ENCODE measurements at regions not wholly inside any gene's neighbourhood (a gene's known extent, or its start where the extent isn't known, plus 50 kb on each side); places are given as distances from the start of the nearest gene placed in this dataset.

DNA sequence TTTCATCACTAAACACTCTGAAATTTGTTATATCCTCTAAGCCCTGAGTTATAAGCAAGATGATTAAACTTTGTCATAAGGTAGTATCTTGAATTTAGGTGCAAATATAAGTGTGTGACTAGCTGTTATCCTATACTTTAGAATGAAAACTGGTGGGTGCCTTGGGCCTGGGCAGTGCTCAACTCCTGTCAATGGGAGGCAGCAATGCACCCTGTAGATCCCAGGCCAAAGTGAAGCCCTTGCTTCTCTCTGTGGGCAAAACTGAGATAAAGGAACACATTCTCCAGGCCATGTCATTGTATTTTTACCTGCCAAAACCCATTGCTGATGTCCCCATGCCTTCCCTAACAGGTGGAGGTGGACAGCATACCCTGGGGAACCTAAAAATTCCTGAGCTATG, 525.2 kb downstream of the TNS1 start:
- no peak for DNase-seq

GRCh38 chr2:217475791-217476190, 527.0 kb downstream of the TNS1 start:
- DNase-seq, result no peak

DNA sequence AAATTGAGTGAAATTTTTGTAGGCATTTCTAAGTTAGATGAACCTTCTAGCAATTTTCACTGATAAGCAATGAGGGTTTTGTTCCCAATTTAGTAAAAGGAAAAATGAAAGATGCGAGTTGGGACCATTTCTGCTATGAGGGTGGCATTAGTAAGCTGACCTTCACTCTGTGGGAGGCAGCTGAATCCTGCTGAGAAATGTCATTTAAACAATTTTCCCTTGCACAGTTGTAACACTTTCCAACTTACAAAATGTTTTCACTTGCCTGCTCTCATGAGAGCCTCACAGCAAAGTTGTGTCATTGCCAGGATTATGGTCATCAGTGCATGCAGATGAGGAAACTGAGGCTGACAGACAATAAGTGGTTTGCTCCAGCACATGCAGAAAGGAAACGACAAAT, 527.7 kb downstream of the TNS1 start:
- no peak for DNase-seq

DNA sequence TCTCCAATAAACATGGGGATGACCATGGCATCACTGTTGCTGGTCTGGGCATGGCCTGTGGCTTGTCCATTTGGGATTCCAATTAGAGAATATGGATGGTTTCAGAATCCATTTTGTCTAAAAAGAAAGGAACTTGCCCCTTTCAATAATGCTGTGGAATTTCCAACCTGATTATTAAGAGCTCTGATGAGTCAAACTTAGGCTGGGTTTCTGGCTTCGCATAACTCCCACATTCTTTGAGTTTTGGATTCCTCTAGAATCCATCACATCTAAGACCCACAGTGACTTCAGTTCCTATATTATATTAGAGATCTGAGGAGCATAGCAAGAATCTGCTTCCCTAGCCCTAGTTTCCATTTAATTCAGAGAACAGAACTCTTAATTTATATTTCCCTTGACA, 531.5 kb downstream of the TNS1 start:
- DNase-seq, result no peak

GRCh38 chr2:217469203-217469810, 533.5 kb downstream of the TNS1 start:
- DNase-seq, result no peak

DNA sequence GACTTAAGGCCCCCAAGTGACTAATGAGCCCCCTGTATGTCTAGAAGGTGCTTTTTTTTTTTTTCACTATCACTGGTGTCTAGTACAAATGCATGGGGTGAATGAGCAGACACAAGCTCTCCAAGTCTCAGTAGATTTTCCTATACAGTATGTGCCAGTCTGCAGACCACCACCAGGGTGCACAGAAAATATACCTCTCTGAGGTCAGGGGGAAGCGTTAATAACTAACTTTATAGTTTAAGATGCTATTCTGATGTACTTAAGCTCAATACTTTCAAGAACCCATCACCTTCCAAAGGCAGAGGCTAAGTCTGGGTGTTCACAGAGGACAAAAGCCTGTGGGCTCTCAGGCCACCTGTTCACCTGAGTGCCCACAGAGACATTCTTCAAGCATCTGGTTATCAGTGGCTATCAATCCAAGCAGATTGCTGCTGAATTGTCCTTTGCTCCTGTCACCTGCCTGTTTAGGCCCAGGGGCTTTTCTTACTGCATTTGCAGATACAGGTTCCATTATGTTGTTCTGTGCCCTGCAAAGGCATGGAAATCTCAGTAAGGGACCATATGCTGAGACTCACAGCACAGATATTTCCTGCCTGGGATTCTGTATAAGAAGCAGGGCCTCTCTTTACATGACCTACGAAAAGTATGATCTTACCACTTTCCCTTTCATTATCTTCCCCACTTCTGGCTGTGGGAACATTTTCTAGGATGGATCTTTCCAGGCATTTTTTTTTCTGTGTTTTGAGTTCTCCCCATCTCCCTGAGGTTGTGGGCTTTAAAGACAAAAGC, 534.6 kb downstream of the TNS1 start:
- no peak for DNase-seq

DNA sequence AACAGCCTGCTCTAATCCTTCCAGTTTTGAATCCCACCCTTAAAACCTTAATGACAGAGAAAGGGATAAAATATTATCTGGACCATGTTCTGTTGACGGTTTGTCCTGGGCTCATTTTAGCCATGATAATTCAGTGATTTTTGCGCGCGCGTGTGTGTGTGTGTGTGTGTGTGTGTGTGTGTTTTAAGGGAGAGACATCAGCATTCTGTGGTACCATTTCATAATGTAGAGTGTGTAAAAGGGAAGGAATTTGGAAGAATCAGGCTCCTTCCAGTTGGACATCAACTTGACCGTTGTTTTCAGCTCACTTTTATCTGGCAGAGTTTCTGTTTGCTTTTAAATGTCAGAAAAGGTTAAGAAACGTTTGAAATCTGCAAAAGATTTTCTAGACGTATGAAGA, 535.5 kb downstream of the TNS1 start:
- DNase-seq, result no peak

DNA sequence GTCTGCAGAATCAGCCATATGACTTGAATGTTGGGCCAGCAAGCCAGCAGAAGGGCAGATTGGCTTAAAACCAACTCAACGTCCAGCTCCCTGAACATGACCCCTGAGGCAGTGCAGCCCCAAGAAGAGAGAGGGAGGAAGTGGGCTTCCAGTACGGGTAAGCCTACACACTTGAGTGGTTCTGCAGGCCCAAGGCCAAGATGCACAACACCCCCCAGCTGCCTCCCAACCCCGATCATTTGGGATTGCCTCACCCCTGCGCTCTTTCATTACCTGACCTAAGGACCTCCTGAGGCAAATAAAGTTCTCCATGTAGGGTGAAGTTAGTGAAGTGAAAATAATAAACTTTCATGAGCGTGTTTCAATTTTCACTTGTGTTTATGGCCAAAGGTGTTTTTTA, 536.0 kb downstream of the TNS1 start:
- no peak for DNase-seq

DNA sequence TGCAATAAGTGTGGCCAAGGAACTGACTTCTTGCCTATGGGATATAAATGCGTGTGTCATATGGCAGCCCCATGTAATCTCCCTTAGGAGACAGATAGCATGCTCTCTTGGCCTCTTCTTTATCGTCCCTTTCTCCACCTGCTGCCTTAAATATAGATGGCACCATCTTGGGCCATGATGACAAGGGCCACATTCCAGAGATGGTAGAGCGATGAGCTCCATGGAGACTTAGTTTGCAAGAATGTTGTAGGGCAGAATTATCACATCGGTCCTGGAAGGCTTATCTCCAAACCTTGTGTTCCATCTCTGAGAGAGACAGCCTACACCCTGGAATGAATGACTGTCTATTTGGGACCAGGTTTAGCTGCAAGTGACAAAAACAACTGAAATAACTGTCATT, 536.7 kb downstream of the TNS1 start:
- DNase-seq, result no peak

GRCh38 chr2:217465100-217465499, 537.7 kb downstream of the TNS1 start:
- DNase-seq, result no peak

- DNase-seq, result no peak
These were observed 539.3 kb downstream of the TNS1 start for GRCh38 chr2:217463402-217464075.

DNA sequence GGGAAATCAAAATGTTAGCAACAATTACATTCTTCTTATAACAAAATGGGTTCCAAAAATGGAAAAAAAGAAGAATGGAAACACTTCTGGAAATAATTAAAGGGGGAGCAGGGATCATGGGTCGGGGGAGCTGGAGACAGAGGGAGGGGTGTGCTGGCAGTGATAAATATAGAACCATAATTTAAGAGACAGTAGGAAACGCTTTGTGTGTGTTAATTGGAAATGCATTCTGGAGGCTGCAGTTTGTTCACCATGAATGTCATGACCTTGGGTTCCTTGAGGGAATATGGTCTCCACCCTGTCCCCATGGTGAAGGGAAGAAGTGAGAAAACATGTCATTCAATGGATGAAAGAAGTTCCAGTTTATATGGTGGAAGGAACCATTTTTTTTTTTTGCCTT, 540.7 kb downstream of the TNS1 start:
- no peak for DNase-seq

GRCh38 chr2:217461674-217462073, 541.1 kb downstream of the TNS1 start:
- DNase-seq, result no peak

DNA sequence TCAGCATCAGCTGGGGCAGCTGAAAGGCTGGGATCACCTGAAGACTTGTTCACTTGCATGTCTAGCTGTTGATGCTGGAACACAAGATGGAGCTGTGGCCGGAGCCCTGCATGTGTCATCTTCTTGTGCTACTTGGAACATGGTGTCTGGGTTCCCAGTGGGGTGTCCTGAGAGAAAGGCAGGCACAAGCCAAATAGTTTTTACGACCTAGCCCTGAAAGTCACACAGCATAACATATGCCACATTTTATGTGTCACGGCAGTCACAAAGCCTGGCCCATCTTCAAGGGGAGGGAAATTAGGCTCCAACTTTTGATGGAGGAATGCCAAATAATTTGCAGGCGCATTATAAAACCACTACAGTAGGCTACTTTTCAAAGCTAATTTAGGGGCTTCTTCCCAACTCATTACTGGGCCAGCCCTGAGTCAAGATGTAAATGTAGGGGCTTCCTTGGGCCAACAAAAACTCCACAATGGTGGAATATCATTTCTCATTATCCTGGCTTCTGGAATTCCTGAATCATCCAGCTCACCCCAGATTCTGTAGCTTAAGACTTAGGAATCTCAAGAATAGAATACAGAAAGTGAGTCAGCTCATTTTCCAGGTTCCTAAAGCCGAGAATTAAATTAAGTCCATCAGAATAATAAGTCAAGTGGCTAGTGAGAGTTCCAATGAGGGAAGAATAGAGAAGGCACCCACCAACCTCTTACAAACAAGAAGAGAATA, 543.0 kb downstream of the TNS1 start:
- no peak for DNase-seq

DNA sequence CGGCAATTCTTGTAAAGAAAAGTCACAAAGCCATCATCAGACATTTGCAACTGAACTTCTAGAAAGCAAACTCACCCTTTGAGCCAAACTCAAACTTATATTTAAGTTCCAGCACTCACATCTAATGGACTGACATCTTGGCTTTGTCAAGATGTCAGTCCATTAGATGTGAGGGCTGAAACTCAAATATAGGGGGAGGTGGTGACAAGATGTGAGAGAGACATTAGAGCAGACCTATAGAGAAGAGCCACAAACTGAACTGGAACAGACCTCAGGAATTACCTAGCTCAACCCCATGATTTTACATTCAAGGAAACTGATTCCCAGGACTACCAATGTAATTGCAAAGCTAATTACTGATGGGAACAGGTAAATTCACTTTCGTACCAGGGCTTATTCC, 543.8 kb downstream of the TNS1 start:
- DNase-seq, result no peak

- DNase-seq, result no peak
These were observed 546.8 kb downstream of the TNS1 start for GRCh38 chr2:217456016-217456415.

- no peak for DNase-seq
These were observed 549.9 kb downstream of the TNS1 start for GRCh38 chr2:217452928-217453327.

DNA sequence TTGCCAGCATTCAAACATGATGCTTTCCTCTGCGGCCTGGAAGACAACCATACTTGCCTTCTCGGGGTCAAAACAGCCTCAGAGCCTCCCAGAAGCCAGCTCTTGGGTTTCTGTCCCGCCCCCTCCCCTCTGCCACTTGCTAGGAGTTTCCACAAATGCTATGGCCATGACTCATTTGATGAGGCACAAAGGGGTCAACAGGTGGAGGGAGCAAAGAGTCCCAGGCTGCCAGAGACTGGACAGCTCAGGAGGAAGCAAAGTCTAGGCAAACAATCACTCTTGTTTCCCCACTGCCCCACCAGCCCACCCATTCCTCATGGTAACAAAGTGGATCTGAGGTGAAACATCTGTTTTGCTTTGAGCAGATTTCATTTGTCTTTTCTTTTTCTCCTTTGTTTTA, 551.1 kb downstream of the TNS1 start:
- DNase-seq, result no peak

DNA sequence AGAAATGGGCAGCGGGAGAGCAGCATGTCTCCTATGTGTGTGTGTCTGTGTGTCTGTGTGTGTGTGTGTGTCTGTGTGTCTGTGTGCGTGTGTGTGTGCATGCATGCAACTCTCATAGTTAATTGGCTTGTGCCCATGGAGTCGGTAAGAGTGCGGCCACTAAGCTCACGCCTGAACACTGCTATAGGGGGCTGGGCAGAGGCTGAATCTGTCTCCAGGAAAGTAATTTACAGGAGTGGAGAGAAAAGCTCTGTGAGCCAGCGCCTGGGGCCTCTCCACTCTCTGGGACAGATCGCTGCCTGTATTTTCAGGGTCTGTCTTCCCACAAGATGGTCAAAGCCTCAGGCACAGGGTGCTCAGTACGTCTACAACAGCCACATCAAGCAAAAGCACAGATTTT, 553.4 kb downstream of the TNS1 start:
- DNase-seq, result no peak

GRCh38 chr2:217448860-217449259, 553.9 kb downstream of the TNS1 start:
- no peak for DNase-seq

- DNase-seq, result no peak
These were observed 557.1 kb downstream of the TNS1 start for GRCh38 chr2:217445723-217446122.

- DNase-seq, result no peak
These were observed 557.9 kb downstream of the TNS1 start for GRCh38 chr2:217444932-217445331.

DNA sequence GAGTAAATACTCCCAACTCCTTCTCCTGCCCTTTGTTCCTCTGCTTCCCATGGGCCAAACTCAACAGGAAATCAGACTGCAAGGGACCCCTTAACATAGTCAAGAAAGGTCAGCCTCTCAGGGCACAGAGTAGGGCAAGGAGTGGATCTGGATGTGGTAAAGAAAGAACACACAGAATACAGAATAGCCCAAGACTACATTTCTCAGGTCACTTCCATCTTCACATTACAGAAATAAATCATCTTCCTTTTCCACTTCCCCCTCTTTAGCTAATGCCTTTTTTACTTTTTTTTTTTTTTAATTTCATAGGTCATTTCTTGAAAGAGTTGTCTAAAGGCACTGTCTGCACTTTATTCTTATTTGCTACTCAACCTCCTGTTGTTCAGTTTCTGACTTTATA, 558.3 kb downstream of the TNS1 start:
- no peak for DNase-seq

Data from renal pelvis (tissue), 1 donor.